ENCODE measurements at regions not wholly inside any gene's neighbourhood (a gene's known extent, or its start where the extent isn't known, plus 50 kb on each side); places are given as distances from the start of the nearest gene placed in this dataset.

GRCh38 chr17:68100000-68100641, 64.6 kb downstream of the KPNA2 start:
- TF ChIP-seq FOXA1 (IDR thresholded peaks at IDR 0.05) (no peak), FOXA1 (CRISPR knock-in tag; IDR thresholded peaks at IDR 0.05) (no peak), ATRX (CRISPR knock-in tag; IDR thresholded peaks at IDR 0.05; ENCODE audit: borderline replicate concordance) (no peak), TAF1 (CRISPR knock-in tag; IDR thresholded peaks at IDR 0.05) (no peak)

Data from HepG2 (cell line).